Loucy (cell line): ENCODE measurements at regions not wholly inside any gene's neighbourhood (a gene's known extent, or its start where the extent isn't known, plus 50 kb on each side); places are given as distances from the start of the nearest gene placed in this dataset.

Source experiments
- H2AFZ ChIP-seq: fragments of 200-600 bp; sonication (generic); 2 replicates; pipeline ENCODE4 v1.6.0; 2016; ENCODE audit warnings: antibody characterized with exemption, mild to moderate bottlenecking, low read length, moderate library complexity
- H3F3A ChIP-seq: fragments of 200-600 bp; 2 replicates; pipeline ENCODE4 v1.6.0; 2016; ENCODE audit warnings: antibody characterized with exemption, low read depth, mild to moderate bottlenecking
- H3K27me3 ChIP-seq: fragments of 200-600 bp; sonication (generic); 2 replicates; pipeline ENCODE4 v1.6.1; 2014; ENCODE audit warnings: low read length, mild to moderate bottlenecking; ENCODE audit not compliant: insufficient read depth, poor library complexity, severe bottlenecking
- H3K36me3 ChIP-seq: fragments of 200-600 bp; sonication (generic); 2 replicates; pipeline ENCODE4 v1.6.1; 2016; ENCODE audit warnings: low read length; ENCODE audit not compliant: insufficient read depth
- H3K4me1 ChIP-seq: fragments of 200-600 bp; sonication (generic); 2 replicates; pipeline ENCODE4 v1.5.1; 2014; ENCODE audit warnings: low read length, mild to moderate bottlenecking; ENCODE audit not compliant: insufficient read depth, poor library complexity, severe bottlenecking
- H3K4me2 ChIP-seq: fragments of 200-600 bp; sonication (generic); 2 replicates; pipeline ENCODE4 v1.6.0; 2014; ENCODE audit warnings: antibody characterized with exemption, low read length, low read depth, mild to moderate bottlenecking; ENCODE audit not compliant: poor library complexity, severe bottlenecking
- H3K4me3 ChIP-seq: fragments of 200-600 bp; sonication (generic); 2 replicates; pipeline ENCODE4 v1.5.1; 2014; ENCODE audit warnings: low read length, mild to moderate bottlenecking, mixed read lengths; ENCODE audit not compliant: poor library complexity, severe bottlenecking
- H3K79me2 ChIP-seq: fragments of 200-600 bp; sonication (generic); 2 replicates; pipeline ENCODE4 v1.6.1; 2014; ENCODE audit warnings: low read length; ENCODE audit not compliant: insufficient read depth
- H3K9ac ChIP-seq: fragments of 200-600 bp; sonication (generic); 2 replicates; pipeline ENCODE4 v1.6.0; 2014; ENCODE audit warnings: mild to moderate bottlenecking, low read depth, low read length, moderate library complexity; ENCODE audit not compliant: poor library complexity, severe bottlenecking
- H3K9me2 ChIP-seq: fragments of 200-600 bp; sonication (generic); replicated peaks from 2 replicates; pipeline ENCODE4 v1.6.1; 2016; ENCODE audit warnings: low read depth, low read length, mixed read lengths
- H3K9me3 ChIP-seq: fragments of 200-600 bp; sonication (generic); 2 replicates; pipeline ENCODE4 v1.6.1; 2014; ENCODE audit warnings: mild to moderate bottlenecking, antibody characterized with exemption, low read length, low read depth; ENCODE audit not compliant: insufficient read depth
- H4K20me1 ChIP-seq: fragments of 200-600 bp; sonication (generic); 2 replicates; pipeline ENCODE4 v1.6.0; 2014; ENCODE audit warnings: antibody characterized with exemption, low read length, mild to moderate bottlenecking; ENCODE audit not compliant: insufficient read depth, poor library complexity, severe bottlenecking
- CTCF ChIP-seq: fragments of 200-600 bp; sonication (generic); conservative IDR thresholded peaks from 2 replicates; pipeline ENCODE4 v1.5.1; 2014; ENCODE audit warnings: mild to moderate bottlenecking, antibody characterized with exemption, low read length
- EZH2phosphoT487 ChIP-seq: fragments of 200-600 bp; IDR thresholded peaks from 2 replicates; pipeline ENCODE4 v1.6.1; 2018; ENCODE audit warnings: antibody characterized with exemption, mild to moderate bottlenecking, moderate library complexity, borderline replicate concordance

DNA sequence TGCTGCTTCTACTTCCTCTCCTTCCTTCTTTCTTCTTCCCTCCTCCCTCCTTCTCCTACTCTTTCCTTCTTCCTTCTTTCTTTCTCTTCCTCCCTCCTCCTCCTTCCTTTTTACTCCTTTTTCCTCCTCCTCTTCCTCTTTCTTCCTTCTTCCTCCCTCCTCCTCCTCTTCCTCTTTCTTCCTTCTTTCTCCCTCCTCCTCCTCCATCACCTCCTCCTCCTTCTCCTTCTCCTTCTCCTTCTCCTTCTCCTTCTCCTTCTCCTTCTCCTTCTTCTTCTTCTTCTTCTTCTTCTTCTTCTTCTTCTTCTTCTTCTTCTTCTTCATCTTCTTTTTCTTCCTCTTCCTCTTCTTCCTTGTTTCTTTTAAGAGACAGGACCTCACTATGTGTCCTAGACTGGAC, 224.0 kb downstream of the NR2F2 start:
- Histone ChIP-seq H3K4me3 (no peak overlapping the region), H3K9me2 (no peaks in the 10 kb centered on the region), H3K27me3 (no peaks in the 10 kb centered on the region), H4K20me1 (no peaks in the 10 kb centered on the region), H3K79me2 (no peaks in the 10 kb centered on the region), H3K36me3 (no peaks in the 10 kb centered on the region), H3F3A (no peaks in the 10 kb centered on the region), H3K4me2 (no peak overlapping the region), H2AFZ (no peak overlapping the region), H3K9ac (no peak overlapping the region), H3K4me1 (no peaks in the 10 kb centered on the region), H3K9me3 (no peaks in the 10 kb centered on the region)
- TF ChIP-seq CTCF, result no peak
- TF ChIP-seq EZH2phosphoT487, result no peak

DNA sequence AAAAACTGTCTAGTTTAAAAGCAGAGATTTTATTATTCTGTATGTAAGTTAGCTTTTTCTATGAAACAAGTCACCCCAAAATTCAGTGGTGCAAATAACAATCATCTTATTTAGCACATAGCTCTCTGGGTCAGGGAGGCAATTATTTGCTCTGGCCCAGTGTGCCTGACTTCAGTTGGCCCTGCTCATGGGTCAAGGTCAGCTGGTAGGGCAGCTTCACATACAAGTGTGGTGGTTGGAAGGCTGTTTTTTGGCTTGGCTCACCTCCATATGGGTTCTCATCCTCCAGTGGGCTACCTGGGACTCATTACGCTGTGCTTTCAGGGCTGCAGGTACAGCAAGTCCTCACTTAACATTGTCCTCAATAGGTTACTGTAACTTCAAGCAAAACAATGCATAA, 228.6 kb downstream of the NR2F2 start:
- Histone ChIP-seq H3K9ac (no peak overlapping the region), H3K27me3 (no peaks in the 10 kb centered on the region), H3K4me2 (no peak overlapping the region), H2AFZ (no peak overlapping the region), H3F3A (no peaks in the 10 kb centered on the region), H3K36me3 (no peaks in the 10 kb centered on the region), H3K9me3 (no peaks in the 10 kb centered on the region), H4K20me1 (no peaks in the 10 kb centered on the region), H3K79me2 (no peaks in the 10 kb centered on the region), H3K4me3 (no peak overlapping the region), H3K4me1 (no peaks in the 10 kb centered on the region), H3K9me2 (no peaks in the 10 kb centered on the region)
- TF ChIP-seq CTCF (no peak), EZH2phosphoT487 (no peak)

GRCh38 chr15:96559631-96560030, 229.1 kb downstream of the NR2F2 start:
- Histone ChIP-seq H2AFZ (no peak overlapping the region), H3K9me2 (no peaks in the 10 kb centered on the region), H3K79me2 (no peaks in the 10 kb centered on the region), H3F3A (no peaks in the 10 kb centered on the region), H3K9me3 (no peaks in the 10 kb centered on the region), H3K27me3 (no peaks in the 10 kb centered on the region), H3K9ac (no peak overlapping the region), H4K20me1 (no peaks in the 10 kb centered on the region), H3K4me2 (no peak overlapping the region), H3K4me1 (no peaks in the 10 kb centered on the region), H3K36me3 (no peaks in the 10 kb centered on the region), H3K4me3 (no peak overlapping the region)
- TF ChIP-seq CTCF (no peak), EZH2phosphoT487 (no peak)
